GM23338 (cell line): ENCODE measurements at regions not wholly inside any gene's neighbourhood (a gene's known extent, or its start where the extent isn't known, plus 50 kb on each side); places are given as distances from the start of the nearest gene placed in this dataset.

Source experiments
- CREB1 ChIP-seq: fragments of 250-450 bp; sonication (Bioruptor Pico); IDR thresholded peaks from 2 replicates; pipeline ENCODE4 v1.5.0; 2020; ENCODE audit warnings: low read depth, mild to moderate bottlenecking, moderate library complexity
- CTCF ChIP-seq, 2 experiments: fragments of 200-600 bp in 1 of 2; sonication (generic) in 1 of 2; conservative IDR thresholded peaks; 2 replicates each; pipeline versions ENCODE4 v1.5.1 to v1.6.1; 2016 to 2017; ENCODE audit warnings: antibody characterized with exemption in 2 of 2, low read depth in 2 of 2, mild to moderate bottlenecking in 2 of 2, moderate library complexity in 1 of 2
- EZH2 ChIP-seq: fragments of 200-600 bp; sonication (generic); IDR thresholded peaks from one replicate; pipeline ENCODE4 v1.8.0; 2017; ENCODE audit warnings: antibody characterized with exemption, mild to moderate bottlenecking, low read depth; ENCODE audit not compliant: unreplicated experiment
- EZH2phosphoT487 ChIP-seq: fragments of 200-600 bp; sonication (generic); IDR thresholded peaks from one replicate; pipeline ENCODE4 v1.8.1; 2018; ENCODE audit warnings: antibody characterized with exemption; ENCODE audit not compliant: unreplicated experiment
- JUNB ChIP-seq: IDR thresholded peaks from one replicate; pipeline ENCODE4 v1.6.1; 2016; ENCODE audit warnings: antibody characterized with exemption; ENCODE audit not compliant: unreplicated experiment
- POLR2AphosphoS5 ChIP-seq: IDR thresholded peaks from 2 replicates; pipeline ENCODE4 v1.6.1; 2016; ENCODE audit warnings: antibody characterized with exemption, low read depth
- ZNF114 ChIP-seq: fragments of 250-450 bp; sonication (Bioruptor Pico); IDR thresholded peaks from 2 replicates; pipeline ENCODE4 v1.5.0; 2020; ENCODE audit warnings: mild to moderate bottlenecking, moderate library complexity
- ZNF462 ChIP-seq: fragments of 250-450 bp; sonication (Bioruptor Pico); IDR thresholded peaks from 2 replicates; pipeline ENCODE4 v1.5.0; 2020; ENCODE audit warnings: mild to moderate bottlenecking, moderate library complexity
- TF ChIP-seq, protein P1 (sequence below): IDR thresholded peaks from 2 replicates; pipeline ENCODE4 v1.6.1; 2016; ENCODE audit warnings: antibody characterized with exemption
- TF ChIP-seq, protein P2 (sequence below): IDR thresholded peaks from one replicate; pipeline ENCODE4 v1.6.1; 2018; ENCODE audit warnings: antibody characterized with exemption; ENCODE audit not compliant: unreplicated experiment

- TF ChIP-seq CTCF (conservative IDR thresholded peaks at IDR 0.05; ENCODE audit: low read depth in 2 of 2) (no peak), POLR2AphosphoS5 (no peak), EZH2 (no peak), CREB1 (CRISPR knock-in tag) (no peak), EZH2phosphoT487 (no peak), JUNB (no peak), ZNF462 (CRISPR knock-in tag) (no peak), ZNF114 (CRISPR knock-in tag) (no peak)
- TF ChIP-seq, protein P1, sequence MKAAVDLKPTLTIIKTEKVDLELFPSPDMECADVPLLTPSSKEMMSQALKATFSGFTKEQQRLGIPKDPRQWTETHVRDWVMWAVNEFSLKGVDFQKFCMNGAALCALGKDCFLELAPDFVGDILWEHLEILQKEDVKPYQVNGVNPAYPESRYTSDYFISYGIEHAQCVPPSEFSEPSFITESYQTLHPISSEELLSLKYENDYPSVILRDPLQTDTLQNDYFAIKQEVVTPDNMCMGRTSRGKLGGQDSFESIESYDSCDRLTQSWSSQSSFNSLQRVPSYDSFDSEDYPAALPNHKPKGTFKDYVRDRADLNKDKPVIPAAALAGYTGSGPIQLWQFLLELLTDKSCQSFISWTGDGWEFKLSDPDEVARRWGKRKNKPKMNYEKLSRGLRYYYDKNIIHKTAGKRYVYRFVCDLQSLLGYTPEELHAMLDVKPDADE, result no peak
- TF ChIP-seq, protein P2, sequence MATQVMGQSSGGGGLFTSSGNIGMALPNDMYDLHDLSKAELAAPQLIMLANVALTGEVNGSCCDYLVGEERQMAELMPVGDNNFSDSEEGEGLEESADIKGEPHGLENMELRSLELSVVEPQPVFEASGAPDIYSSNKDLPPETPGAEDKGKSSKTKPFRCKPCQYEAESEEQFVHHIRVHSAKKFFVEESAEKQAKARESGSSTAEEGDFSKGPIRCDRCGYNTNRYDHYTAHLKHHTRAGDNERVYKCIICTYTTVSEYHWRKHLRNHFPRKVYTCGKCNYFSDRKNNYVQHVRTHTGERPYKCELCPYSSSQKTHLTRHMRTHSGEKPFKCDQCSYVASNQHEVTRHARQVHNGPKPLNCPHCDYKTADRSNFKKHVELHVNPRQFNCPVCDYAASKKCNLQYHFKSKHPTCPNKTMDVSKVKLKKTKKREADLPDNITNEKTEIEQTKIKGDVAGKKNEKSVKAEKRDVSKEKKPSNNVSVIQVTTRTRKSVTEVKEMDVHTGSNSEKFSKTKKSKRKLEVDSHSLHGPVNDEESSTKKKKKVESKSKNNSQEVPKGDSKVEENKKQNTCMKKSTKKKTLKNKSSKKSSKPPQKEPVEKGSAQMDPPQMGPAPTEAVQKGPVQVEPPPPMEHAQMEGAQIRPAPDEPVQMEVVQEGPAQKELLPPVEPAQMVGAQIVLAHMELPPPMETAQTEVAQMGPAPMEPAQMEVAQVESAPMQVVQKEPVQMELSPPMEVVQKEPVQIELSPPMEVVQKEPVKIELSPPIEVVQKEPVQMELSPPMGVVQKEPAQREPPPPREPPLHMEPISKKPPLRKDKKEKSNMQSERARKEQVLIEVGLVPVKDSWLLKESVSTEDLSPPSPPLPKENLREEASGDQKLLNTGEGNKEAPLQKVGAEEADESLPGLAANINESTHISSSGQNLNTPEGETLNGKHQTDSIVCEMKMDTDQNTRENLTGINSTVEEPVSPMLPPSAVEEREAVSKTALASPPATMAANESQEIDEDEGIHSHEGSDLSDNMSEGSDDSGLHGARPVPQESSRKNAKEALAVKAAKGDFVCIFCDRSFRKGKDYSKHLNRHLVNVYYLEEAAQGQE, result no peak
Observed at GRCh38 chr2:220503431-220503830, 876.0 kb downstream of the SLC4A3 start.
